Activated naive CD8-positive, alpha-beta T cell treated with anti-CD3 and anti-CD28 coated beads for 36 hours (primary cell): ENCODE measurements at regions not wholly inside any gene's neighbourhood (a gene's known extent, or its start where the extent isn't known, plus 50 kb on each side); places are given as distances from the start of the nearest gene placed in this dataset.

Experiments used
- DNase-seq: peaks from one replicate; pipeline ENCODE4 v3.0.0; 2021
- H3K27ac Mint-ChIP-seq: one replicate; pipeline ENCODE4 v1.8.0; 2022; ENCODE audit warnings: mild to moderate bottlenecking, moderate library complexity, mixed read lengths
- H3K27me3 Mint-ChIP-seq: one replicate; pipeline ENCODE4 v1.8.0; 2022; ENCODE audit warnings: mild to moderate bottlenecking, mixed read lengths
- H3K36me3 Mint-ChIP-seq: one replicate; pipeline ENCODE4 v1.8.0; 2021; ENCODE audit warnings: mild to moderate bottlenecking, mixed read lengths
- H3K4me1 Mint-ChIP-seq: one replicate; pipeline ENCODE4 v1.8.0; 2021; ENCODE audit warnings: mixed read lengths
- H3K4me3 Mint-ChIP-seq: one replicate; pipeline ENCODE4 v1.8.0; 2022; ENCODE audit warnings: mild to moderate bottlenecking, moderate library complexity, mixed read lengths
- H3K9me3 Mint-ChIP-seq: one replicate; pipeline ENCODE4 v1.8.0; 2022; ENCODE audit warnings: mixed read lengths

GRCh38 chr5:106862450-106863193 is 808.1 kb downstream of the EFNA5 start:
- Mint-ChIP-seq H3K9me3 (peaks cover 4% of the 10 kb centered on the region), H3K36me3 (no peaks in the 10 kb centered on the region), H3K27me3 (no peaks in the 10 kb centered on the region), H3K4me3 (no peak overlapping the region), H3K27ac (no peak overlapping the region), H3K4me1 (peaks cover 5% of the 10 kb centered on the region)
- no peak for DNase-seq

DNA sequence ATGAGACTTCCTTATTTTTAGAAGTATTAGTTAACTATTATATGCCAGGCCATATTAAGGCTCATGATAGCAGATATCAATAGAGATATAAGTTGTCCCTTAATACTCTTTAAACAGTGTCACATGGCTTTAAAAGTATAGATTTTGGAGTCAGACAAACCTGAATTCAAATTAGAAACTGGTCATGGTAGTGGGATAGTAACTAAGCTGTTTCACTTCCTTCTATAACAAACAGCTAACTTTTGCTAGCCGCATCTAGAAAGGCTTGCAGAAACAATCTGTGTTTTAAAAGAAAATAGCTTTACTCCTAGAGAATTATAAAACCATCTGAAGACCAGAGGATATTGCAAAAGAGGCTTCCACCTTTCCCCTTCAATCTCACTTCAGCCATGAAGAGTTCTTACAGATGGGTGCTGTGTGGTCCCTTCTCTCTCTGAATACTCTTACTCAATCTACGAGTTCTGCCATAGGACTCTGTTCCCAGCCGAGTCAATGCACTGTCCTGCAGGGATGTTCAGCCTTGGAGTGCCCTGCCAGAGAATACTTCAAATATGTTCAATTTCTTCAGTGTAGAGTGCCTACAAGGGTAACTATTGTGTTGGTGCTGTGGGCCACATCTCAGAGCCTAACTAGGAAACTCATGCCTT is 810.2 kb downstream of the EFNA5 start:
- no peak for DNase-seq
- no peak overlapping the region for H3K27ac Mint-ChIP-seq
- peaks cover 4% of the 10 kb centered on the region for H3K9me3 Mint-ChIP-seq
- H3K36me3 Mint-ChIP-seq: no peaks in the 10 kb centered on the region
- peaks cover 5% of the 10 kb centered on the region for H3K4me1 Mint-ChIP-seq
- no peak overlapping the region for H3K4me3 Mint-ChIP-seq
- H3K27me3 Mint-ChIP-seq: no peaks in the 10 kb centered on the region

DNA sequence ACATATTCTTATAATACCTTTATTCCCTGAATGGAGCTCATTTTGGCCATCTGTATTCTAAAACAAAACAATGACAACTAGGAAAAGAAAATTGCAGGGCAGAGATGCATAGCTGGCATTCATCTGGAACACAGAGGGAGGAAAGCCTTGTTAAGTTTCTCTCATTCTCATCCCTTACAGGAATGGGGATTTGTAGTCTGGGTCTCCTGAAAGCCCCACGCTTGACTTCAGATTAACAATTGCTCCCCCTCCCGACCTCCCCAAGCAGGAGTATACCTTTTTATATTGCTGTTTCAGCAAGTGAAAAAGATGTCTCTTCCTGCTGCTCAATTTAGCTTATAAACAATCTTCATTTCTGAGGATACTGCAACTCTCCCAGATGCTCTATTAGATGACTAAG is 812.1 kb downstream of the EFNA5 start:
- DNase-seq: no peak
- no peaks in the 10 kb centered on the region for H3K9me3 Mint-ChIP-seq
- H3K36me3 Mint-ChIP-seq: no peaks in the 10 kb centered on the region
- no peak overlapping the region for H3K27ac Mint-ChIP-seq
- H3K27me3 Mint-ChIP-seq: no peaks in the 10 kb centered on the region
- H3K4me1 Mint-ChIP-seq: no peaks in the 10 kb centered on the region
- no peak overlapping the region for H3K4me3 Mint-ChIP-seq

- Mint-ChIP-seq H3K27me3 (no peaks in the 10 kb centered on the region), H3K27ac (no peak overlapping the region), H3K4me3 (no peak overlapping the region), H3K4me1 (no peaks in the 10 kb centered on the region), H3K9me3 (peaks cover 2% of the 10 kb centered on the region), H3K36me3 (no peaks in the 10 kb centered on the region)
- no peak for DNase-seq
Measured at GRCh38 chr5:106854922-106855321, 815.8 kb downstream of the EFNA5 start.

DNA sequence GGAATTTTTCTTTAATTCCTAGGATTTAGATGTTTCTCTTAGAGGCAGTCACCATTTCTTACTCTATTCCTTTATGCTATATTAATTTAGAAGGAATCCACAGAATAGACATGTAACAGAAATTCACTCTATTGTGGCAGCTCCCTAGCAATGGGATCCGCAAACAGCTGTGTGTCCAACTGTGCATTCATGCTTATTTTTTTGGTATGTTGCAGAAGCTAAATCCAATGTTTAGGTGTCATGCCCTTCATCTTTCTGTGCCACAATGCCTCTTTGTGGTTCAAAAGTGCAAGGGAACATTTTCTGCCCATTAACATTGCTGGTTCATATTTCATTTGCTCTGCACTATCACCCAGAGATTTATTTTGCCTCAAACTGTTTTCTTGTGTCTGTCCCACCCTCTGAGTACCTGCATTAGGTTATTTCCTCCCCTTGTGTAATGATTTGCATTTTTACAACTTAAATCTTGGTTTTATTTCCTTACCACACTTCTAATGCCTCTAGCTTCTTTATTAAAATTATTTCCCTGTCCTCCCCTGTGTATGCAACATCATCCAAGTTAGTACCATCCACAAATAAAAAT is 816.5 kb downstream of the EFNA5 start:
- Mint-ChIP-seq H3K4me1 (no peaks in the 10 kb centered on the region), H3K27me3 (no peaks in the 10 kb centered on the region), H3K9me3 (peaks cover 2% of the 10 kb centered on the region), H3K27ac (no peak overlapping the region), H3K4me3 (no peak overlapping the region), H3K36me3 (no peaks in the 10 kb centered on the region)
- no peak for DNase-seq

- Mint-ChIP-seq H3K36me3 (no peaks in the 10 kb centered on the region), H3K27me3 (no peaks in the 10 kb centered on the region), H3K4me3 (no peak overlapping the region), H3K4me1 (no peaks in the 10 kb centered on the region), H3K9me3 (peaks cover 2% of the 10 kb centered on the region), H3K27ac (no peak overlapping the region)
- DNase-seq: no peak
Measured at GRCh38 chr5:106853266-106853665, 817.5 kb downstream of the EFNA5 start.

DNA sequence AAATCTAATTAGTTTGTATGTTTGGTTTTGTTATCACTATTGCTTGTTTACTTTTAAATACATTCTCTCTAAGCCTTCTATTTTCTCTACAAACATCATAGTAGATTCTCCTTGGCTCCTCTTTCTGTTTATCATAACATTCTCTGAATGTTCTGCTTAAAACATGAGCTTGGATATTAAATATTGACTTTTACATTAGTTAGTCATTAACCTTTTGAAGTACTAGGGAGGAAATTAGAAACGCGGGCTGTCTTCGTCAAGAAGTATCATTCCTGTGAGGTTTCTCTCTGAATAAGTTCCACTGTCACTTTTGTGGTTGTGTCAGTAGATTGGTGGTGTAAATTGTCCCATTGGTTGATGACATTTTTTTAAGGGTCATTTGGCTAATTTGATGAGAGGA is 821.5 kb downstream of the EFNA5 start:
- peaks cover 5% of the 10 kb centered on the region for H3K9me3 Mint-ChIP-seq
- H3K4me3 Mint-ChIP-seq: no peak overlapping the region
- no peak for DNase-seq
- H3K27me3 Mint-ChIP-seq: no peaks in the 10 kb centered on the region
- H3K27ac Mint-ChIP-seq: no peak overlapping the region
- no peaks in the 10 kb centered on the region for H3K4me1 Mint-ChIP-seq
- H3K36me3 Mint-ChIP-seq: no peaks in the 10 kb centered on the region

DNA sequence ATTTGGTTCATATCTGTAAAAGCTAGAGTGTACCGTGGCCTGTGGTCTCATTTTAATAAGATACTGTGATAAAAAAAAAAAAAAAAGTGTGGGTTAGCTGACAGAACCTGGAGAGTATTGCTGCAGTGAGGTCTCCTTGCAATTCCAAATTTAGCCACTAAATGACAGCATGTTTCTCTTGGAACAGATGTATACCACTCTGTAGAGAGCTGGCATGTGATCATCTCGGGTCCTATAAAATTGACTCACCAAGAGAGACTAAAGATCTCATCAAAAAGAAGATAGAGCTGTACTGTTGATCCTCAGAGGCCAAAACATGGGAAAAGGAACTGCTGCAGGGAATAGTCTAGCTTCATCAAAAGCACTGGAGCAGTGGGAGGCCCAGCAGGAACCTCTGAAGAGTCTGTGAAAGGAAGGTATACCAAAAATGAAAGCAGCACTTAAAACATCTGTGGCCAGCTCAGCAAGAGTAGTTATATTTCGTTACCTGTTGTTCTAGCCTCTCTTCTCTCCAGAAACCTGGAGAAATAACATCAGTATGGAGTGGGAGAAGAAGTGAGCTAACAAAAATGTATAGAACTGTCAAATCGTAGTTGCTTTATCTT is 826.8 kb downstream of the EFNA5 start:
- H3K4me3 Mint-ChIP-seq: no peak overlapping the region
- H3K27me3 Mint-ChIP-seq: no peaks in the 10 kb centered on the region
- no peaks in the 10 kb centered on the region for H3K4me1 Mint-ChIP-seq
- H3K9me3 Mint-ChIP-seq: peaks cover 8% of the 10 kb centered on the region
- DNase-seq: no peak
- no peak overlapping the region for H3K27ac Mint-ChIP-seq
- no peaks in the 10 kb centered on the region for H3K36me3 Mint-ChIP-seq

- no peaks in the 10 kb centered on the region for H3K36me3 Mint-ChIP-seq
- H3K27ac Mint-ChIP-seq: no peak overlapping the region
- DNase-seq: no peak
- no peaks in the 10 kb centered on the region for H3K4me1 Mint-ChIP-seq
- H3K9me3 Mint-ChIP-seq: peaks cover 2% of the 10 kb centered on the region
- no peaks in the 10 kb centered on the region for H3K27me3 Mint-ChIP-seq
- no peak overlapping the region for H3K4me3 Mint-ChIP-seq
Measured at GRCh38 chr5:106833517-106833916, 837.2 kb downstream of the EFNA5 start.

DNA sequence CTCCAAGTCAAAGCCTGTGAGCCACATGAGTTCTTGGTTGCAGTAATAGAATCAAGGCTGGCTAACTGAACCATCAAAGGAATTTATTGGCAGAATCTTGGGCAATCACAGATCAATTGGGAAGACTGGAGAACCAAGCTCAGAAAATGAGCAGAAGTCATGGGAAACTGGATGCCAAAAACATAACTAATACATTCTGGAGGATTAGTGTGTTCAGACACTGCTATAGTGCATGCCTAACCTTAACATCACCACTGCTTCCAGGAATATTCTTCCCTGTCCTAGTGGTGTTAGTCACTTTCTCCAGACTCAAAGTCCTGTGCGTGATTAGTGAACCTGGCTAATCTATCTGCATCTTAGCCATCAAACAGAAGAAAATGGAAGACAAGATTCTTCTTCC is 843.7 kb downstream of the EFNA5 start:
- no peak overlapping the region for H3K4me3 Mint-ChIP-seq
- H3K27ac Mint-ChIP-seq: no peak overlapping the region
- H3K36me3 Mint-ChIP-seq: no peaks in the 10 kb centered on the region
- no peak for DNase-seq
- H3K4me1 Mint-ChIP-seq: no peaks in the 10 kb centered on the region
- no peaks in the 10 kb centered on the region for H3K27me3 Mint-ChIP-seq
- peaks cover 2% of the 10 kb centered on the region for H3K9me3 Mint-ChIP-seq

DNA sequence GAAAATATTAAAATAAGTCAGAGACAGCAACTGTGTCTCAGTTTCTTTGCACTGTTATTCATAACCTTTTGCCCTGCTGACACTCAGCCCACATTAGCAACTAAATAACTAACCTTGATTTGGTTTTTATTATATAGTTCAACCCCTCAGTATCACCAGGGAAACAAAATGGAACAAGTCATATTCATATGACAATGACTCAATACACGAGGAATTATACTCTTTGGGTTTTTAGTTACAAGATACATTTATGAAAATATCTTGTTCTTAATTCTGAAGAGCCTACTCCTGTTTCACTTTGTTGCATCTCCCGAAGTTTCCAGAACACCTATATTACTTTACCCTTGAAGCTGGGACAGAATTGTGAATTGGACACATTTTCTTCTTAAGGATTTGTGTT is 845.4 kb downstream of the EFNA5 start:
- Mint-ChIP-seq H3K27ac (no peak overlapping the region), H3K36me3 (no peaks in the 10 kb centered on the region), H3K4me3 (no peak overlapping the region), H3K27me3 (no peaks in the 10 kb centered on the region), H3K4me1 (no peaks in the 10 kb centered on the region), H3K9me3 (peaks cover 2% of the 10 kb centered on the region)
- no peak for DNase-seq

DNA sequence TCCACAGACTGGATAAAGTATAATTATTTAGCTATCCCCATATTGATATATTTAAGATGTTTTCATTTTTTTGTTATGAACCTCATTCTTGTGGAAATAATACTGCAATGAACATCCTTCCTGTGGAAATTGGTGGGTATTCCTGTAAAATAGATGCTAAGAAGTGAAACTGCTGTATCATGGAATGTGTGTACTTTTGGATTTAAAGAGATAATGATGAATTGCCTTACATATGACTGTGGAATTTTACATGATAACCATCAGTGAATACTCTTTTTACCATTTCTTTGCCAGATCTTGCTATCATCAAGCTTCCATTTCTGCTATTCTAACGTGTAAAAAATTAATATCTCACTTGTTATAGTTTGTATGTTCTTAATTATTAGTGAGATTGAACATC is 847.9 kb downstream of the EFNA5 start:
- no peaks in the 10 kb centered on the region for H3K4me1 Mint-ChIP-seq
- H3K9me3 Mint-ChIP-seq: no peaks in the 10 kb centered on the region
- no peak overlapping the region for H3K27ac Mint-ChIP-seq
- no peaks in the 10 kb centered on the region for H3K27me3 Mint-ChIP-seq
- DNase-seq: no peak
- no peaks in the 10 kb centered on the region for H3K36me3 Mint-ChIP-seq
- no peak overlapping the region for H3K4me3 Mint-ChIP-seq

DNA sequence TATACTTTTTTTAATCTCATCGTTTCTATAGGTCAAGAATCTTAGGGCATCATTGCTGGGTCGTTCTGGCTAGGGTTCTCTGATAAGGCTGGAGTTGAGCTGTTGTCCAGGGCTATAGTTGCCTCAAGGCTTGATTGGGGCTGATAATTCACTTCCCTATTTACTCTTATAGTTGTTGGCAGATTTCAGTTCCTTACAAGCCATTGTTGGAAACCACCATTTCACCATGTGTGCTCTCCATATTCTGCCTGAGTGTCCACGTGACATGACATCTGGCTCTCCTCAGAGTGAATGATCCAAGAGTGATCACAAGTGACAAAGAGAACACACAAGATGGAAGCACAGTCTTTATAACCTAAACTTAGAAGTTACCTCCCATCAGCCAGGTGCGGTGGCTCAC is 852.2 kb downstream of the EFNA5 start:
- H3K36me3 Mint-ChIP-seq: no peaks in the 10 kb centered on the region
- H3K4me3 Mint-ChIP-seq: no peak overlapping the region
- H3K27me3 Mint-ChIP-seq: no peaks in the 10 kb centered on the region
- no peak for DNase-seq
- no peak overlapping the region for H3K27ac Mint-ChIP-seq
- H3K4me1 Mint-ChIP-seq: no peaks in the 10 kb centered on the region
- H3K9me3 Mint-ChIP-seq: no peaks in the 10 kb centered on the region

- H3K9me3 Mint-ChIP-seq: peaks cover 3% of the 10 kb centered on the region
- no peak overlapping the region for H3K27ac Mint-ChIP-seq
- no peaks in the 10 kb centered on the region for H3K27me3 Mint-ChIP-seq
- H3K4me3 Mint-ChIP-seq: no peak overlapping the region
- no peak for DNase-seq
- H3K4me1 Mint-ChIP-seq: no peaks in the 10 kb centered on the region
- no peaks in the 10 kb centered on the region for H3K36me3 Mint-ChIP-seq
Measured at GRCh38 chr5:106814961-106815360, 855.8 kb downstream of the EFNA5 start.

- Mint-ChIP-seq H3K27ac (no peak overlapping the region), H3K9me3 (no peaks in the 10 kb centered on the region), H3K4me3 (no peak overlapping the region), H3K4me1 (no peaks in the 10 kb centered on the region), H3K27me3 (no peaks in the 10 kb centered on the region), H3K36me3 (no peaks in the 10 kb centered on the region)
- DNase-seq: no peak
Measured at GRCh38 chr5:106801554-106801953, 869.2 kb downstream of the EFNA5 start.
